Activated T-cell treated with anti-CD3 and anti-CD28 coated beads, Interleukin-2, amount 50 U/mL, for 48 hours (primary cell): ENCODE measurements at regions not wholly inside any gene's neighbourhood (a gene's known extent, or its start where the extent isn't known, plus 50 kb on each side); places are given as distances from the start of the nearest gene placed in this dataset.
"Not testable (repeated sequence)": the region's sequence is repeated elsewhere in the genome, so short reads cannot be mapped to it uniquely, and the experiment has no call there.

Experiments used
- DNase-seq, 2 experiments: peaks; one replicate each; pipeline ENCODE4 v3.0.0-alpha.2; 2020

- DNase-seq, result no peak
Observed at GRCh38 chr21:22191581-22191980, 1193.4 kb downstream of the NCAM2 start.

DNA sequence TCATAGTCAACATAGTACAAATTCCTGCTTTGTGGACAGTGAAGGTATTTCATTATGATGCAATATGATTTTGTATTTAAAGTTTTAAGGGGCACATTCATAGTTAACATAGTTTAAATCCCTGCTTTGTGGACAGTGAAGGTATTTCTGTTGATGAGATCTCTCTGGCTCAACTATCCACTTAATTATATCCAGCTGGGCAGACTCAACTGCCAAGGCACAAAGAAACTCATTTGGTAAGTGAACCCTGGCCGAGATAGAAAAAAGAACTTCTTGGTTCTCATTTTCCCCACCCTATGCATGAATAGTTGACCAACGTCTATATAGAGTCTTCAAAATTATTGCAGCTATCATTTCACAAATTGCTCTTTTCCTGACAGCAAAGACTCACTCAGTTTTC lies 1194.6 kb downstream of the NCAM2 start:
- DNase-seq, result no peak

DNA sequence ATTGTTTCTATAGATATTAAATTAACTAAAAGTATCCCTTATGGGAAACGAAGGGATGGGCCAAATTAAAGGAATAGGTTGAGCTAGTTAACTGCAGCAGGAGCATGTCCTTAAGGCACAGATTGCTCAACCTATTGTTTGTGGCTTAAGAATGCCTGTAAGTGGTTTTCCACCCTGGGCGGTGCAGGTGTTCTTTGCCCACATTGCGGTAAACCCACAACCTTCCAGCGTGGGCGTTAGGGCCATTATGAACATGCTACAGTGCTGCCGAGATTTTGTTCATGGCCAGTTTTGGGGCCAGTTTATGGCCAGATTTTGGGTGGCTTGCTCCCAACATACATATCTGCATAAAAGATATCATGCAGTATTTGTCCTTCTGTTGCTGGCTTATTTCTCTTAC lies 1196.8 kb downstream of the NCAM2 start:
- not testable (repeated sequence) for DNase-seq

GRCh38 chr21:22200378-22201092 lies 1202.3 kb downstream of the NCAM2 start:
- DNase-seq, result no peak

- DNase-seq, result no peak
Observed at GRCh38 chr21:22201126-22201525, 1202.9 kb downstream of the NCAM2 start.

DNA sequence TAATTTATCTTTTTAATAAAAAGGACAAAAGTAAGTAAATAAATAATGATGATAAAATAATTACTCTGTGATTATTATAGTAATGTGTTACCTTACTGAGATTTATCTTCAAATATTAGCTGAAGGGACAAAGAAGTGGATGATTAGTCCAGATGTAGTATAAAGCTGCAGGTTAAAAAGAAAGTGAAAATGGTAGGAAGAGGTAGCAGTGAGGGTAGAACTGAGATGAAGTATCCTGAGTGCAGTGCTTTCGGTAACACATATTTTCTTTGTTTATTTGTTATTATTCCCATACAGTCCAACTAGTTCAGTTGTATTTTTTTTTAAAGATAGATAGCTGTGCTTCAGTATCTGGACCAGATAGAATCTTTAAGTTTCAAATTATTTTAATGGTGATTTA lies 1203.5 kb downstream of the NCAM2 start:
- DNase-seq, result no peak

DNA sequence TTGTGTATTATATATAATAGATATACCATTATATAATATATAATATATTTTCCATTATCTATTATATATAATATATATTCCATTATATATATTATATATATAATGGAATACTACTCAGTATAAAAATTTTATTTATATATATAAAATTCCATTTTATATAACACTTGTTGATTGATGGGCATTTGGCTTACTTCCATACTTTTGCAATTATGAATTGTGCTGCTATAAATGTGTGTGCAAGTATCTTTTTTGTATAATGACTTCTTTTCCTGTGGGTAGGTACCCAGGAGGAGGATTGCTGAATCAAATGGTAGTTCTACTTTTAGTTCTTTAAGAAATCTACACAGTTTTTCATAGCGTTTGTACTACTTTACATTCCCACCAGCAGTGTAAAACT lies 1211.1 kb downstream of the NCAM2 start:
- no peak for DNase-seq

GRCh38 chr21:22211943-22212342 lies 1213.7 kb downstream of the NCAM2 start:
- no peak for DNase-seq

GRCh38 chr21:22223385-22223784 lies 1225.2 kb downstream of the NCAM2 start:
- DNase-seq, result no peak

DNA sequence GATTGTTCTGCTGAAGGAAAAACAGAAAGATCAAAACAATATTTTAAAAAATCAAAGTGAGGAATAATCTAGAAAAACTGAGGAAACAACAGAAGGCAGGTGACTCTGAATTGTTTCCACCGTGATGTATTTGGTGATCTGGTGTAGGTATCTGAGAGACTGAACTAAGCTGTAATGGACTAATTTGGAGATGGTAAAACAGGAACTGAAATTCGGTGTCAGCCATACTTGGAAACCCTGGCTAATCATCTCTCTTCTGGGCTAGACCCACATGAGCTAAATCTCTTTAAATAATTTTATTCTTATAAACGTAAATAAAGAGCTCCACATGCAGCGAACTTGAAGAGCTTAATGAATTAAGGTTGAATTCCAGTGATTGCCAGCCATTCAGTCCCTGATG lies 1226.1 kb downstream of the NCAM2 start:
- no peak for DNase-seq

- no peak for DNase-seq
Observed at GRCh38 chr21:22225299-22225698, 1227.1 kb downstream of the NCAM2 start.

- no peak for DNase-seq
Observed at GRCh38 chr21:22231013-22231412, 1232.8 kb downstream of the NCAM2 start.

- no peak for DNase-seq
Observed at GRCh38 chr21:22235866-22236590, 1237.8 kb downstream of the NCAM2 start.

GRCh38 chr21:22244516-22244915 lies 1246.3 kb downstream of the NCAM2 start:
- DNase-seq, result no peak

DNA sequence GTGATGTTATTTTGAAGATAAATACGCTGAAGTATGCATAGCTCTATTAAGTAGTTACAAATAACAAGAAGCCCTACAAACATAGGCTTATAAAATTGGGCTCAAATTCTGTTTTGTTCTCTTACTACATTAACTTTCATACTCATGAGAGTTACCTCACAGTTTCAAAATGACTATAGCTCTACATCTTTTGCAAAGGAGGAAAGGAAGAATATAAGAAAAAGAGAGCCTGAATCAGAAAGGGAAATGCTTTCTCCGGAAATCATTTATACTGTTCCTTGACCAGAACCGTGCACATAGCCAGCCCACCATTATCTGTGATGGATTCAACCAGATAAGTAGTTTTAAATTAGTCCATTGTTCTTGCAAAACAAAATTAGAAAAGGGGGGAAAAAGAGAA lies 1252.1 kb downstream of the NCAM2 start:
- DNase-seq, result no peak

DNA sequence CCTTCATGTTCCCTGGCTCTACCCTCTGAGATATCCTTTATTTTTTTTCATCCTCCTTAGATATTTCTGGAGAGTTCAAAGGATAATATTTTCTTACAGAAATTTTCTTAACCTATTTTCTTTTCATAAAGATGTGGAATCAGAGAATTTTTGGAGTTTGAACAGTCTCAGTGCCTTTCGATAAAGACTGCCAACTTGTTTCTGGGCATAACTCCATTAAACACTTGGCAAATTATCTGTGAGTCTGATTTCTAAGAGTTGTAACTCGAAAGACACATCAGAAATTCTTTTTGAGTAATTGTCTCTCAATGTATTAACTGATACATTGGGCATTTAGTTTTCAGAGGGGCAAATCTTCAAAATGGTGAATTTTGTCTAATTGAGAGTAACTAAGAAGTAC lies 1255.6 kb downstream of the NCAM2 start:
- DNase-seq, result no peak

GRCh38 chr21:22258821-22259220 lies 1260.6 kb downstream of the NCAM2 start:
- no peak for DNase-seq

- DNase-seq, result no peak
Observed at GRCh38 chr21:22260274-22260673, 1262.1 kb downstream of the NCAM2 start.

GRCh38 chr21:22263890-22264289 lies 1265.7 kb downstream of the NCAM2 start:
- DNase-seq, result no peak

- DNase-seq, result no peak
Observed at GRCh38 chr21:22277341-22277740, 1279.1 kb downstream of the NCAM2 start.

- DNase-seq, result no peak
Observed at GRCh38 chr21:22278366-22278765, 1280.2 kb downstream of the NCAM2 start.

DNA sequence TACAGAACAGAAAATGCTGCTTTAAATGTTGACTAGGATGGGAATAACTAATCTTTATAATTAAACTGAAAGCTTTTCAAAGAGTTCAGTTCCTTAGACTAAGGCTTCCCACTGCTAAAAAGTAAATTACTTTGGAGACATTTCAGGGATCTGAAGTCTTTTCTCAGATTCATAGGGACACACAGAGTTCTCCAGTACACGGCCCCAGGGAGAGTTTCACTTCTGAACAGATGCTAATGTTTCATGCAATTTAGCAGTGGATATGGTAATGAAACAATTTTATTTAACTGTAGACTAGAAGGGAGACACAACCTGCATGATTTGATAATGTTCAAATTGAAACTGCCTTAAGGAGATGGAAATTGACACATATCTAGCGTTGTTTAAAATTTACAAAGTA lies 1282.6 kb downstream of the NCAM2 start:
- no peak for DNase-seq

GRCh38 chr21:22288885-22289499 lies 1290.8 kb downstream of the NCAM2 start:
- no peak for DNase-seq

GRCh38 chr21:22292144-22292543 lies 1293.9 kb downstream of the NCAM2 start:
- DNase-seq, result no peak
